Mucosa of gallbladder (tissue), 1 donor: ENCODE measurements at regions not wholly inside any gene's neighbourhood (a gene's known extent, or its start where the extent isn't known, plus 50 kb on each side); places are given as distances from the start of the nearest gene placed in this dataset.
A peak's percentile ranks its signal among the peaks of the same experiment; 100 is the strongest.

Experiments
- DNase-seq: peaks from one replicate; pipeline ENCODE4 v3.0.0-alpha.2; 2020; ENCODE audit warnings: low spot score
- donor health status: DM: no; HTN: no; CAD: no.

GRCh38 chr2:168338803-168339437, 91.5 kb upstream of the STK39 start:
- DNase-seq = peak; percentile 24

- no peak for DNase-seq
Observed at GRCh38 chr2:168340931-168341330, 93.5 kb upstream of the STK39 start.

GRCh38 chr2:168343586-168343985, 96.2 kb upstream of the STK39 start:
- DNase-seq = no peak

GRCh38 chr2:168344706-168345105, 97.3 kb upstream of the STK39 start:
- no peak for DNase-seq

- DNase-seq = no peak
Observed at GRCh38 chr2:168345601-168346000, 98.2 kb upstream of the STK39 start.

- peak; percentile 77 for DNase-seq
Observed at GRCh38 chr2:168346725-168347477, 99.5 kb upstream of the STK39 start.

GRCh38 chr2:168348076-168348475, 100.7 kb upstream of the STK39 start:
- DNase-seq = no peak

- DNase-seq = no peak
Observed at GRCh38 chr2:168350380-168350779, 103.0 kb upstream of the STK39 start.

GRCh38 chr2:168353251-168353650, 102.8 kb upstream of the CERS6 start:
- no peak for DNase-seq

GRCh38 chr2:168354499-168354898, 101.6 kb upstream of the CERS6 start:
- no peak for DNase-seq

- DNase-seq = no peak
Observed at GRCh38 chr2:168355121-168355520, 101.0 kb upstream of the CERS6 start.

- DNase-seq = no peak
Observed at GRCh38 chr2:168355779-168356476, 100.1 kb upstream of the CERS6 start.

- DNase-seq = no peak
Observed at GRCh38 chr2:168356477-168356835, 99.6 kb upstream of the CERS6 start.

- DNase-seq = no peak
Observed at GRCh38 chr2:168357797-168358472, 98.1 kb upstream of the CERS6 start.

GRCh38 chr2:168359082-168359481, 97.0 kb upstream of the CERS6 start:
- no peak for DNase-seq

- DNase-seq = no peak
Observed at GRCh38 chr2:168363347-168364092, 92.6 kb upstream of the CERS6 start.

- DNase-seq = no peak
Observed at GRCh38 chr2:168365094-168365621, 90.9 kb upstream of the CERS6 start.

- no peak for DNase-seq
Observed at GRCh38 chr2:168369031-168369430, 87.0 kb upstream of the CERS6 start.

GRCh38 chr2:168371273-168372019, 84.6 kb upstream of the CERS6 start:
- no peak for DNase-seq

- DNase-seq = no peak
Observed at GRCh38 chr2:168373468-168373867, 82.6 kb upstream of the CERS6 start.
